ENCODE measurements at regions not wholly inside any gene's neighbourhood (a gene's known extent, or its start where the extent isn't known, plus 50 kb on each side); places are given as distances from the start of the nearest gene placed in this dataset.

GRCh38 chrX:118212817-118213183 lies 96.2 kb upstream of the KLHL13 start:
- no peak for TF ChIP-seq CTCF (IDR thresholded peaks at IDR 0.05)
- no peak for TF ChIP-seq POLR2A (IDR thresholded peaks at IDR 0.05)

Data from uterus (tissue), 2 donors.